ENCODE measurements at regions not wholly inside any gene's neighbourhood (a gene's known extent, or its start where the extent isn't known, plus 50 kb on each side); places are given as distances from the start of the nearest gene placed in this dataset.

GRCh38 chr5:5588887-5589826 lies 166.7 kb downstream of the ICE1 start:
- intact Hi-C loops (cut with DNase I): no loop called here
- H3K4me3 ChIP-seq: no peak overlapping the region
- no peaks in the 10 kb centered on the region for H3K36me3 ChIP-seq
- H3K27ac ChIP-seq: no peak overlapping the region
- no peak for TF ChIP-seq POLR2A (IDR thresholded peaks at IDR 0.05)
- TF ChIP-seq POLR2AphosphoS5 (IDR thresholded peaks at IDR 0.05): no peak
- TF ChIP-seq CTCF (IDR thresholded peaks at IDR 0.05): no peak
- H3K27me3 ChIP-seq (replicated peaks; ENCODE audit: insufficient read depth): no peaks in the 10 kb centered on the region
- no peaks in the 10 kb centered on the region for H3K4me1 ChIP-seq (replicated peaks)
- WGBS: 73% methylated on average over 11 of the region's 12 CpGs
- no peak for DNase-seq (ENCODE audit: low spot score)
- no peaks in the 10 kb centered on the region for H3K9me3 ChIP-seq

GRCh38 chr5:5588386-5588785 lies 165.9 kb downstream of the ICE1 start:
- Histone ChIP-seq H3K27me3 (replicated peaks; ENCODE audit: insufficient read depth) (no peaks in the 10 kb centered on the region), H3K9me3 (no peaks in the 10 kb centered on the region), H3K4me1 (replicated peaks) (no peaks in the 10 kb centered on the region), H3K27ac (no peak overlapping the region), H3K36me3 (no peaks in the 10 kb centered on the region), H3K4me3 (no peak overlapping the region)
- TF ChIP-seq CTCF (IDR thresholded peaks at IDR 0.05): no peak
- no peak for TF ChIP-seq POLR2A (IDR thresholded peaks at IDR 0.05)
- no peak for TF ChIP-seq POLR2AphosphoS5 (IDR thresholded peaks at IDR 0.05)
- DNase-seq (ENCODE audit: low spot score): no peak
- WGBS: 72% methylated on average over 4 of the region's 4 CpGs
- intact Hi-C loops (cut with DNase I): no loop called here

DNA sequence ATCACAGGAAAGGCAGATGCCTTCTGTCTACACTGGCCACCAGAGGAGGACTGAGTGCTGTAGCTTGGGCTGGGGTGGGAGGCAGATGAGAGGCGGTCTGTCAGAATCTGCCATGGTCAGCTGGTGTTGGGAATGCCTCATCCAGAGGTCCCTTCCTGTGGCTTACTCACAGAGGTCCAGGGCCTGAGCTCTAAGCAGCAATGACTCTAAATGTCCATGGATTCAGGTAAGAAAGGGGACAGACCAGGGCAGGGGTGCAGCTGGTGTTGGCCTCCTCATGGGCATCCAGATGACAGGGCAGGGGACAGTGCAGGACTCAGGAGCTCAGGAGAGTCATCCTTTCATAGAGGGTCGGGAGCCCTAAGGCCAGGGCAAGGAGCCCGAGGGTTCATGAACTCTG lies 165.0 kb downstream of the ICE1 start:
- DNase-seq (ENCODE audit: low spot score): no peak
- Histone ChIP-seq H3K36me3 (no peaks in the 10 kb centered on the region), H3K27ac (no peak overlapping the region), H3K9me3 (no peaks in the 10 kb centered on the region), H3K4me3 (no peak overlapping the region), H3K27me3 (replicated peaks; ENCODE audit: insufficient read depth) (no peaks in the 10 kb centered on the region), H3K4me1 (replicated peaks) (no peaks in the 10 kb centered on the region)
- TF ChIP-seq POLR2A (IDR thresholded peaks at IDR 0.05): no peak
- TF ChIP-seq CTCF (IDR thresholded peaks at IDR 0.05): no peak
- TF ChIP-seq POLR2AphosphoS5 (IDR thresholded peaks at IDR 0.05): no peak
- intact Hi-C loops (cut with DNase I): no loop called here
- 80% methylated on average over 3 of the region's 3 CpGs for WGBS

GRCh38 chr5:5586721-5587120 lies 164.2 kb downstream of the ICE1 start:
- intact Hi-C loops (cut with DNase I): no loop called here
- Histone ChIP-seq H3K36me3 (no peaks in the 10 kb centered on the region), H3K27me3 (replicated peaks; ENCODE audit: insufficient read depth) (no peaks in the 10 kb centered on the region), H3K9me3 (no peaks in the 10 kb centered on the region), H3K4me1 (replicated peaks) (no peaks in the 10 kb centered on the region), H3K27ac (no peak overlapping the region), H3K4me3 (no peak overlapping the region)
- TF ChIP-seq POLR2AphosphoS5 (IDR thresholded peaks at IDR 0.05): no peak
- no peak for TF ChIP-seq CTCF (IDR thresholded peaks at IDR 0.05)
- no peak for TF ChIP-seq POLR2A (IDR thresholded peaks at IDR 0.05)
- no peak for DNase-seq (ENCODE audit: low spot score)
- 48% methylated on average over 2 of the region's 2 CpGs for WGBS
